GM12878 (cell line): ENCODE measurements at regions not wholly inside any gene's neighbourhood (a gene's known extent, or its start where the extent isn't known, plus 50 kb on each side); places are given as distances from the start of the nearest gene placed in this dataset.

Experiments
- BHLHE40 ChIP-seq, 2 experiments: fragments of 450-650 bp in 1 of 2; IDR thresholded peaks; 2 replicates each; pipeline ENCODE4 v1.6.1; 2011 to 2017; ENCODE audit warnings: low read depth in 2 of 2, borderline replicate concordance in 1 of 2, improper control_type of control experiment in 1 of 2, low read length in 1 of 2, mild to moderate bottlenecking in 1 of 2
- CBFB ChIP-seq: IDR thresholded peaks from 2 replicates; pipeline ENCODE4 v1.6.1; 2016; ENCODE audit warnings: antibody characterized with exemption, low read depth
- EP300 ChIP-seq, 2 experiments: fragments of 150-350 bp in 1 of 2; IDR thresholded peaks; 2 replicates each; pipeline ENCODE4 v1.6.1; 2011 to 2012; ENCODE audit warnings: low read depth in 2 of 2, low read length in 2 of 2, borderline replicate concordance in 1 of 2, improper control_type of control experiment in 1 of 2, inconsistent platforms in 1 of 2; ENCODE audit not compliant: control insufficient read depth in 1 of 2
- MEF2A ChIP-seq: IDR thresholded peaks from 2 replicates; pipeline ENCODE4 v1.6.1; 2011; ENCODE audit warnings: low read depth, mild to moderate bottlenecking, low read length, moderate library complexity; ENCODE audit not compliant: insufficient read depth
- NRF1 ChIP-seq: conservative IDR thresholded peaks from 2 replicates; pipeline ENCODE4 v1.6.1; 2011; ENCODE audit warnings: mild to moderate bottlenecking, low read depth, low read length, improper control_type of control experiment
- PKNOX1 ChIP-seq: fragments of 450-650 bp; IDR thresholded peaks from 2 replicates; pipeline ENCODE4 v1.6.1; 2016; ENCODE audit warnings: mild to moderate bottlenecking
- POLR2A ChIP-seq: IDR thresholded peaks from 2 replicates; pipeline ENCODE4 v1.6.1; 2011; ENCODE audit warnings: low read depth, mild to moderate bottlenecking, low read length
- SIN3A ChIP-seq: IDR thresholded peaks from 2 replicates; pipeline ENCODE4 v1.6.1; 2012; ENCODE audit warnings: low read depth, low read length, improper control_type of control experiment
- SUZ12 ChIP-seq: fragments of 200-600 bp; sonication (generic); IDR thresholded peaks from one replicate; pipeline ENCODE4 v1.6.1; 2018; ENCODE audit warnings: antibody characterized with exemption, mild to moderate bottlenecking; ENCODE audit not compliant: unreplicated experiment
- TBL1XR1 ChIP-seq: IDR thresholded peaks from 2 replicates; pipeline ENCODE4 v1.6.1; 2012; ENCODE audit warnings: low read depth, low read length, improper control_type of control experiment
- TF ChIP-seq, protein P1 (sequence below): fragments of 450-650 bp; IDR thresholded peaks from 2 replicates; pipeline ENCODE4 v1.6.1; 2017; ENCODE audit warnings: antibody characterized with exemption, mild to moderate bottlenecking, moderate library complexity
- TF ChIP-seq, protein P2 (sequence below): IDR thresholded peaks from 2 replicates; pipeline ENCODE4 v1.6.1; 2012; ENCODE audit warnings: mild to moderate bottlenecking, low read depth, low read length
- TF ChIP-seq, protein P3 (sequence below), 3 experiments: IDR thresholded peaks in 2 of 3; conservative IDR thresholded peaks in 1 of 3; 2 replicates each; pipeline ENCODE4 v1.5.1; 2011; ENCODE audit warnings: low read depth in 3 of 3, low read length in 3 of 3, mild to moderate bottlenecking in 3 of 3, control low read depth in 2 of 3, moderate library complexity in 2 of 3, inconsistent platforms in 1 of 3, mixed read lengths in 1 of 3; ENCODE audit not compliant: control insufficient read depth in 2 of 3, insufficient read depth in 1 of 3; ENCODE audit errors: extremely low read depth in 1 of 3

DNA sequence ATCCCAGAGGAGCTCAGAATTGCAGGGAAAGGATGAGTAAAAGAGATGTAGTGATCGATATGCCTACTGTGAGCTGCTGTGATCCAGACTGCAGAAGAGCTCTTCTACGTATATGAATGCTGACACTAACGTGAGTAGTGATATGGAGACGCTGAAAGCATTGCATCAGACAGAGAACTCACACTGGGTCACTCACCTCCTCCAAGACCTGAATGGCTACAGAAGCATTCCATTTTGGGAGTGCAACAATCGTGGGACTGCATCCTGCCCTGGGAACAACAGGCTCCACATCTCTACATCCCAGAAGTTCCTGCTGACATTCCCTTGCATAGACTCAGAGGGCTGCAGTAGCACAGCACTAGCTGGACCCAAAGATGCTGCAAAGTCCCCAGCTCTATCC lies 755.9 kb upstream of the MEF2C start:
- TF ChIP-seq, protein P1, sequence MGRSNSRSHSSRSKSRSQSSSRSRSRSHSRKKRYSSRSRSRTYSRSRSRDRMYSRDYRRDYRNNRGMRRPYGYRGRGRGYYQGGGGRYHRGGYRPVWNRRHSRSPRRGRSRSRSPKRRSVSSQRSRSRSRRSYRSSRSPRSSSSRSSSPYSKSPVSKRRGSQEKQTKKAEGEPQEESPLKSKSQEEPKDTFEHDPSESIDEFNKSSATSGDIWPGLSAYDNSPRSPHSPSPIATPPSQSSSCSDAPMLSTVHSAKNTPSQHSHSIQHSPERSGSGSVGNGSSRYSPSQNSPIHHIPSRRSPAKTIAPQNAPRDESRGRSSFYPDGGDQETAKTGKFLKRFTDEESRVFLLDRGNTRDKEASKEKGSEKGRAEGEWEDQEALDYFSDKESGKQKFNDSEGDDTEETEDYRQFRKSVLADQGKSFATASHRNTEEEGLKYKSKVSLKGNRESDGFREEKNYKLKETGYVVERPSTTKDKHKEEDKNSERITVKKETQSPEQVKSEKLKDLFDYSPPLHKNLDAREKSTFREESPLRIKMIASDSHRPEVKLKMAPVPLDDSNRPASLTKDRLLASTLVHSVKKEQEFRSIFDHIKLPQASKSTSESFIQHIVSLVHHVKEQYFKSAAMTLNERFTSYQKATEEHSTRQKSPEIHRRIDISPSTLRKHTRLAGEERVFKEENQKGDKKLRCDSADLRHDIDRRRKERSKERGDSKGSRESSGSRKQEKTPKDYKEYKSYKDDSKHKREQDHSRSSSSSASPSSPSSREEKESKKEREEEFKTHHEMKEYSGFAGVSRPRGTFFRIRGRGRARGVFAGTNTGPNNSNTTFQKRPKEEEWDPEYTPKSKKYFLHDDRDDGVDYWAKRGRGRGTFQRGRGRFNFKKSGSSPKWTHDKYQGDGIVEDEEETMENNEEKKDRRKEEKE: no peak
- TF ChIP-seq SIN3A (no peak), MEF2A (no peak), SUZ12 (no peak), BHLHE40 (IDR thresholded peaks at IDR 0.05; ENCODE audit: borderline replicate concordance in 1 of 2, low read depth in 2 of 2, low read length in 1 of 2) (no peak), POLR2A (no peak), PKNOX1 (no peak), EP300 (IDR thresholded peaks at IDR 0.05; ENCODE audit: borderline replicate concordance in 1 of 2, control insufficient read depth in 1 of 2, low read depth in 2 of 2, low read length in 2 of 2) (no peak), NRF1 (no peak), TBL1XR1 (no peak), CBFB (no peak)
- TF ChIP-seq, protein P2, sequence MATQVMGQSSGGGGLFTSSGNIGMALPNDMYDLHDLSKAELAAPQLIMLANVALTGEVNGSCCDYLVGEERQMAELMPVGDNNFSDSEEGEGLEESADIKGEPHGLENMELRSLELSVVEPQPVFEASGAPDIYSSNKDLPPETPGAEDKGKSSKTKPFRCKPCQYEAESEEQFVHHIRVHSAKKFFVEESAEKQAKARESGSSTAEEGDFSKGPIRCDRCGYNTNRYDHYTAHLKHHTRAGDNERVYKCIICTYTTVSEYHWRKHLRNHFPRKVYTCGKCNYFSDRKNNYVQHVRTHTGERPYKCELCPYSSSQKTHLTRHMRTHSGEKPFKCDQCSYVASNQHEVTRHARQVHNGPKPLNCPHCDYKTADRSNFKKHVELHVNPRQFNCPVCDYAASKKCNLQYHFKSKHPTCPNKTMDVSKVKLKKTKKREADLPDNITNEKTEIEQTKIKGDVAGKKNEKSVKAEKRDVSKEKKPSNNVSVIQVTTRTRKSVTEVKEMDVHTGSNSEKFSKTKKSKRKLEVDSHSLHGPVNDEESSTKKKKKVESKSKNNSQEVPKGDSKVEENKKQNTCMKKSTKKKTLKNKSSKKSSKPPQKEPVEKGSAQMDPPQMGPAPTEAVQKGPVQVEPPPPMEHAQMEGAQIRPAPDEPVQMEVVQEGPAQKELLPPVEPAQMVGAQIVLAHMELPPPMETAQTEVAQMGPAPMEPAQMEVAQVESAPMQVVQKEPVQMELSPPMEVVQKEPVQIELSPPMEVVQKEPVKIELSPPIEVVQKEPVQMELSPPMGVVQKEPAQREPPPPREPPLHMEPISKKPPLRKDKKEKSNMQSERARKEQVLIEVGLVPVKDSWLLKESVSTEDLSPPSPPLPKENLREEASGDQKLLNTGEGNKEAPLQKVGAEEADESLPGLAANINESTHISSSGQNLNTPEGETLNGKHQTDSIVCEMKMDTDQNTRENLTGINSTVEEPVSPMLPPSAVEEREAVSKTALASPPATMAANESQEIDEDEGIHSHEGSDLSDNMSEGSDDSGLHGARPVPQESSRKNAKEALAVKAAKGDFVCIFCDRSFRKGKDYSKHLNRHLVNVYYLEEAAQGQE: no peak
- TF ChIP-seq, protein P3, sequence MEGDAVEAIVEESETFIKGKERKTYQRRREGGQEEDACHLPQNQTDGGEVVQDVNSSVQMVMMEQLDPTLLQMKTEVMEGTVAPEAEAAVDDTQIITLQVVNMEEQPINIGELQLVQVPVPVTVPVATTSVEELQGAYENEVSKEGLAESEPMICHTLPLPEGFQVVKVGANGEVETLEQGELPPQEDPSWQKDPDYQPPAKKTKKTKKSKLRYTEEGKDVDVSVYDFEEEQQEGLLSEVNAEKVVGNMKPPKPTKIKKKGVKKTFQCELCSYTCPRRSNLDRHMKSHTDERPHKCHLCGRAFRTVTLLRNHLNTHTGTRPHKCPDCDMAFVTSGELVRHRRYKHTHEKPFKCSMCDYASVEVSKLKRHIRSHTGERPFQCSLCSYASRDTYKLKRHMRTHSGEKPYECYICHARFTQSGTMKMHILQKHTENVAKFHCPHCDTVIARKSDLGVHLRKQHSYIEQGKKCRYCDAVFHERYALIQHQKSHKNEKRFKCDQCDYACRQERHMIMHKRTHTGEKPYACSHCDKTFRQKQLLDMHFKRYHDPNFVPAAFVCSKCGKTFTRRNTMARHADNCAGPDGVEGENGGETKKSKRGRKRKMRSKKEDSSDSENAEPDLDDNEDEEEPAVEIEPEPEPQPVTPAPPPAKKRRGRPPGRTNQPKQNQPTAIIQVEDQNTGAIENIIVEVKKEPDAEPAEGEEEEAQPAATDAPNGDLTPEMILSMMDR (IDR thresholded peaks at IDR 0.05 in 2 of 3, conservative IDR thresholded peaks at IDR 0.05 in 1 of 3; ENCODE audit: control insufficient read depth in 2 of 3, extremely low read depth in 1 of 3, insufficient read depth in 1 of 3, low read depth in 3 of 3, low read length in 3 of 3): no peak
